HG02571 (cell line): ENCODE measurements at regions not wholly inside any gene's neighbourhood (a gene's known extent, or its start where the extent isn't known, plus 50 kb on each side); places are given as distances from the start of the nearest gene placed in this dataset.

Experiments
- ATAC-seq: cut with Tn5 transposase; IDR thresholded peaks from one replicate; pipeline ENCODE4 v1.9.1; 2021; ENCODE audit warnings: mild to moderate bottlenecking, moderate library complexity; ENCODE audit not compliant: unreplicated experiment

DNA sequence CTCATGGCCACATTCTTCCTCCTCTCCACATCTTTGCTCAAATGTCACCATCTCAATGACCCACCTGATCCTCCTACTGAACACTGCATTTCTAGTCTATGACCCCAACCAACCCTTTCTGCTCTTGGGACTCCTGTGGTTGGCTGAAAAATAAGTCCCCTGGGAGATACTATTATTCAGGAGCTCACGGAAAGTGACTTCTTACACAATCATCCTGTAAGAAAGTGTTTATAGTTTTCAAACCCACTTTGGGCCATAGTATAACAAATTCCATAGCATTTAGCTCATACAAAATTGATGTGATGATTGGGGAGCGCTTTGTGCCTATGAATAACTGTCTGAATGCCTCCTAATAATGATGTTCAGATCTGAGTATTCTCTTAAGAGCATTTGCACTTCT lies 161.4 kb upstream of the HS3ST1 start:
- ATAC-seq: no peak

GRCh38 chr4:11589676-11590075 lies 161.0 kb upstream of the HS3ST1 start:
- ATAC-seq: no peak

GRCh38 chr4:11587797-11588196 lies 159.1 kb upstream of the HS3ST1 start:
- ATAC-seq: no peak

- ATAC-seq: no peak
Measured at GRCh38 chr4:11585506-11585905, 156.8 kb upstream of the HS3ST1 start.

GRCh38 chr4:11568511-11568910 lies 139.8 kb upstream of the HS3ST1 start:
- no peak for ATAC-seq

DNA sequence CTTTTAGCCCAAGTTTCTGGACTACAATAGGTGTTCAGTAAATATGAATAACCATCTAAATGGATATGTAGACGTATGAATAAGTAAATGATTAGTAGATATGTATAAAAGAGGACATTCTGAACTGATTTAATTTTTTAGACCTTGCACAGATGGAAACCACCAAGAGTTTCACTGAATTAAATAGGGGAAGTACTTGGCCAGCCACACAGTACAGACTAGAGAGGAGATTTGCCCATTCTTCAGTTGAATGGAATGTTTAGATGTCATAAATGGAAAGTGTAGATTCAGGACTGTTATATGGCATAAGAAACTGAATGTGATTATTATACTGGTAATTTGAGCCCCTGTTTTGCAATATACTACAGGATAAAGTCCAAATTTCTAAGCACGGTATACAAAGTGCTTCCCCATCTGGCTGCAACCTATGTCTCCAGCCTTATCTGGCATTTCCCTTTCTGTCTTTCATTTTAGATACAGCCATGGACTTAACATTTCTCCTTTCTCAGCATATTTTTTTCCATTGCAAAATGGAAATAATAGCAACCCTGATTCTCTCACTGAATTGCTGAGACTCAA lies 137.8 kb upstream of the HS3ST1 start:
- ATAC-seq: peak; percentile 69

- peak; percentile 77 for ATAC-seq
Measured at GRCh38 chr4:11565899-11566298, 137.2 kb upstream of the HS3ST1 start.

GRCh38 chr4:11565213-11565612 lies 136.5 kb upstream of the HS3ST1 start:
- ATAC-seq: no peak

- no peak for ATAC-seq
Measured at GRCh38 chr4:11564021-11564420, 135.3 kb upstream of the HS3ST1 start.

GRCh38 chr4:11549525-11549924 lies 120.8 kb upstream of the HS3ST1 start:
- ATAC-seq: no peak

GRCh38 chr4:11548597-11549082 lies 119.9 kb upstream of the HS3ST1 start:
- ATAC-seq: peak; percentile 96

DNA sequence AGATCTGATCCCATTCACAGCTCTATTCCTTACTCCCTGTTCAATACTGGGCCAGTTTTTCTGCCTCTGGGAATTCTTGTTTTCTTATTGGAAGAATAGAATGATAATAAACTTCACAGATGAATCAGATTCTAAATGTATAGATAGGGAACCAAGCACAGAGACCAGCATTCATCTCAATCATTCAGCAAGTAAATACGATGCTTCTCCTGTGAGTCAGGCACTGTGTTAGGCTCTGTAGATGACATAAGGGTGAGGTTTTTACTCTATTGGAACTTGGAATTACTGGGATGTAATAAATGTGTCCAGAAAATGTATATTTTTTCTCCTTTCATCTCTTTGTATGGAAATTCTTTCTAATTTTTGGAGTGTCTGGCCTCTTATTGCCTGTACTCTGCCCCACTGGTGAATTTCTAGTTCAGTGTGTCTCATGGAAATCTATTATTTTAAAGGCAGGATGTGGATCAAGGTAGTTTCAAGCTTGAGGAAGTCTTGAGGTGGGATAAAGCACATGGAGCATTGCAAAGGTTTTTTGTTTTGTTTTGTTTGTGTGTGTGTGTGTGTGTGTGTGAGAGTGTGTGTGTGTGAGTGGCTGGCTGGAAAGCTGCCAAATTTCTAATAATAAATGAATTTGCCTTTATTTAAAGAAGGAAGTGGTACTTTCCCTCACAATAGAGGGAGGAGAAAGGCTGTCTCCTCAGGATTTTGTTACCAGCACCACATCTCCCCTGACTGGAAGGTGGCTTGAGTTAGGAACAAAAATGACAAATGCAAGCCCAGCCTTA lies 117.9 kb upstream of the HS3ST1 start:
- no peak for ATAC-seq

DNA sequence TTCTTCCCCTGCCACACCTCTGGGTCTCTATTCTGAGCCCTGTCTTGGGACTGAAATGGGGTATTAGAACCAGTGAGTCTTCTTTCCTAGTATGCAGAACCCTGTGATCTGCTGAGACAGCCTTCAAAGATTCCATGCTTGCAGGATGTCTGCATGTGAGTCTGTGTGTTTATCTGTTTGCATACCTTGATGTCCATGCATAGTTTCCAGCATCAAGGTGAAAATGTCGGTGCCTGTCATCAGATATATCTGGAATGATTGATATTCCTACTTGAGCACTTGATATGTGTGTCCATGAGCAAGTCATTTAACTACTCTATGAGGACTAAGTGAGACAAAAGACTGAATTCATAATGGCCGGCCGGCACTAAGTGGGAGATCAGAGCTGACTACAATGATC lies 117.0 kb upstream of the HS3ST1 start:
- no peak for ATAC-seq

DNA sequence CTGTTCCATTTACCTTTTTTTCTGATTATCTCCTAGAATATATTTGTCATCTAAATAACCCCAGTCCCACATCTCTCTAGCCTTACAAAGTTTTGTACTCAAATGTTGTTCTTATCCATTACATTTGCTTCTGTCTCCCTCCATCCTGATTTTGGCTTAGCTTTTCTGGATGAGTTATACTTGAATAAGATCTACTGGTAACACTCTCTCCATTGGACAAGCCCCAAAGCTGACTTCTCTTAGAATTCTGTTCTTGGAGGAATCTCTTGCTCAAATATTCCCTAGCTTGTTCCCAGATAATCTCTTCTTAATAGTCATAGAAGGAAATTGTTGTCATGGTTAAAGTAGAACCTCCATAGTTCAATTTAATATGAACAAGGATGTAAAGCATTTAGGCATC lies 115.5 kb upstream of the HS3ST1 start:
- ATAC-seq: no peak

DNA sequence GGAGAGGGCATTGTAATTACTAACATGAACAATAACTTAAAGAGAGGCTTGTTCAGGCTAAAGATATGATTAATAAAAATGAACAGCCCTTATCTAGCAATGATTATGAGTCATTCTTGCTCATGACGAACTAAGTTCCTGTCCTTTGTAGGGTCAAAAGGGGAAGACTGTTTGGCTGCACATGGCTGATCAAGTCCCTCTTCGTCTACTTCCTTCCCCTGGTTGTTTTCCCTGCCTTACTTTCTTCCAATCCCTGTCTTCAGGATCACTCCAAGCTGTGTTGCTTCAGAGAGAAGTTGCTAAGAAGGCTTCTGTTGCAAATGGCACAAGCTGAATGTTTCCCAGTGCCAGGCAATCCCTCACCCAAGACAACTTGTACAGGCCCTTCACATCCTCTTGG lies 115.0 kb upstream of the HS3ST1 start:
- no peak for ATAC-seq

DNA sequence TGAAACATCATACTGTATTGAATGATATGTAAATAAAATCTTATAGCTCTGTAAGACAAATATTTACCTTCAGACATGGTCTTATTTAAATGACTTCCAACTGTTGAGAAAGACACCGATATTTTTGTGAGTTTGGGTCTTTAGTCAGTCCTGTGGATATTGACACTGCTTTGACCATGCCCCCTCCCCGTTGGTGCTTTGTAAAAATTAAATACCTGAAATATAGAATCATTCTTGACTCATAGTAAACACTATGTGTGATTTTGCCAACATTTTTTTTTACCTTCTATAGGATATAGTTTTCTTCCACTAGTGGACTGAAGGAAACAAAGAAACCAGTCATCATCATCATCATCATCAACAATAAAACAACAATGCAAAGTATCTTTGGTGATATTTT lies 114.3 kb upstream of the HS3ST1 start:
- ATAC-seq: no peak

DNA sequence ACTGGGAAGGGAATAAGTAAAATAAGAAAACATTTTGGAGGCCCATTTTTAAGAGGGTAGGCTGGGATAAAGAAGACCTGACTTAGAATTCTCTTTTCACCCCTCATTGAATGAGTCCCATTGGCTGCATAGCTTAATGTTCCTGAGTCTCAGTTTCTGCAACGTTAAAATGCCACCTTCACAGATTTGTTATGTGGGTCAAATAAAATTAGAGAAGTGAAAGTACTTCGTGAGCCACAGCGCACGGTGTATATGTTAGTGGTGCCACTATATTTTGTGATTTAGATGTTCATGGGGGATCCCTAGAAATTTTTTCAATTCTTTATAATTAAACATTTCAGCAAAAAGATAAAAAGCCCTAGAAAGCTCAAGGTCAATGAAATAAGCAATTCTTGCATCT lies 109.2 kb upstream of the HS3ST1 start:
- no peak for ATAC-seq

GRCh38 chr4:11535333-11535732 lies 106.6 kb upstream of the HS3ST1 start:
- ATAC-seq: no peak

GRCh38 chr4:11534623-11535302 lies 106.1 kb upstream of the HS3ST1 start:
- no peak for ATAC-seq

GRCh38 chr4:11532138-11532537 lies 103.4 kb upstream of the HS3ST1 start:
- ATAC-seq: no peak

DNA sequence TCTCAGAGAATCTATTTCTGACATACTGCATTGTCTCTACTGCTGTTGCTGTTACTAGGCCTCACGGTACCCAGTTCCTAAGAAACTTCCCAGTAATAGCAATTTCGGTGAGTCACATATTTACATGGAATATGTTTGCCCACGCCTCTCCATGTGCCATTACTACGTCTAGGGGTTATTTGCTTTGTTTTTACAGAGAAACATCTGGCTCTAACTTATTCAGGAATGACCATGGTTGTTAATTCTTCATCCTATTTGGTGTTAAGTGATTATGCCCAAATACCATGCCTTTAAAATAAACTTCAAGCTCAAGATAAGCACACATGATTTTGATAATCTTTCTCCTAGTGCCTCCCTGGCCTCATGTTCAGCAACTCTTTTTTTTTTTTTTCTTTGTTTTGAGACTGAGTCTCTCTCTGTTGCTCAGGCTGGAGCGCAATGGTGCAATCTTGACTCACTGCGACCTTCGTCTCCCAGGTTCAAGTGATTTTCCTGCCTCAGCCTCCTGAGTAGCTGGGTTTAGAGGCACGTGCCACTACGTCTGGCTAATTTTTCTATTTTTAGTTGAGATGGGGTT lies 101.0 kb upstream of the HS3ST1 start:
- no peak for ATAC-seq

DNA sequence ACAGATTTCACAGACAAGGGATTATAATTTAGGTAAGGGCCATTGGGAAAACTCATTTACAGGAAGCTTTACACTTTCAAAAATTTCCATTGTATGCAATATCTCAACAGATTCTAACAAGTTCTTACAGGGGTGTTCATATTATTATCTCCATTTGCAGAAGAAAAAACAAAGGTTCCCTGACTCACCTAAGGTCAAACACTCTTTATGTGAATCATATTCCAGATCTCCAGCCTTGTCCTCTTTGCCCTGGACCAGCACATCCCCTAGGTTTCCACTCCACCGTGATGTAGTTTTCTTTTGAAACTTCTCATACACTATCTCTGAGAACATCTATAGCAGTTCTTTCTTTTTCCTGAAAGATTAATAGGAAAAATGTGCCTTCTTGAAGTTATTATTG lies 96.4 kb upstream of the HS3ST1 start:
- ATAC-seq: no peak
